Mesenchymal stem cell (in vitro differentiated cells and primary cell): ENCODE measurements at regions not wholly inside any gene's neighbourhood (a gene's known extent, or its start where the extent isn't known, plus 50 kb on each side); places are given as distances from the start of the nearest gene placed in this dataset.

ENCODE experiments used
- DNase-seq: peaks from one replicate; pipeline ENCODE4 v3.0.0-alpha.2; 2013
- H2AFZ ChIP-seq: one replicate; pipeline ENCODE4 v1.6.1; 2013; ENCODE audit warnings: low read depth, mild to moderate bottlenecking, control low read depth, inconsistent platforms, low read length, moderate library complexity
- H2AK5ac ChIP-seq: 2 replicates; pipeline ENCODE4 v1.6.1; 2013; ENCODE audit warnings: low read length, moderate library complexity, mild to moderate bottlenecking, inconsistent platforms; ENCODE audit not compliant: severe bottlenecking
- H2BK120ac ChIP-seq: one replicate; pipeline ENCODE4 v1.6.1; 2013; ENCODE audit warnings: low read depth, mild to moderate bottlenecking, inconsistent platforms, low read length, moderate library complexity
- H2BK12ac ChIP-seq, 2 experiments: one replicate each; pipeline ENCODE4 v1.6.1; 2013; ENCODE audit warnings: inconsistent platforms in 2 of 2, low read length in 2 of 2, mild to moderate bottlenecking in 2 of 2, moderate library complexity in 2 of 2, control low read depth in 1 of 2
- H2BK15ac ChIP-seq: one replicate; pipeline ENCODE4 v1.6.1; 2013; ENCODE audit warnings: mild to moderate bottlenecking, low read depth, inconsistent platforms; ENCODE audit not compliant: poor library complexity, severe bottlenecking
- H2BK5ac ChIP-seq: 2 replicates; pipeline ENCODE4 v1.6.1; 2013; ENCODE audit warnings: low read depth, mild to moderate bottlenecking, low read length, control low read depth, inconsistent platforms; ENCODE audit not compliant: poor library complexity, severe bottlenecking
- H3K14ac ChIP-seq, 2 experiments: one replicate each; pipeline ENCODE4 v1.6.1; 2013; ENCODE audit warnings: inconsistent platforms in 2 of 2, low read length in 2 of 2, control low read depth in 1 of 2, mild to moderate bottlenecking in 1 of 2, moderate library complexity in 1 of 2
- H3K18ac ChIP-seq, 2 experiments: one replicate each; pipeline ENCODE4 v1.6.1; 2013; ENCODE audit warnings: inconsistent platforms in 2 of 2, low read length in 2 of 2, control low read depth in 1 of 2, low read depth in 1 of 2, mild to moderate bottlenecking in 1 of 2
- H3K23ac ChIP-seq, 2 experiments: one replicate each; pipeline ENCODE4 v1.6.1; 2013; ENCODE audit warnings: inconsistent platforms in 2 of 2, low read length in 2 of 2, mild to moderate bottlenecking in 2 of 2, moderate library complexity in 2 of 2, control low read depth in 1 of 2
- H3K27ac ChIP-seq: 2 replicates; pipeline ENCODE4 v1.5.1; 2013; ENCODE audit warnings: mild to moderate bottlenecking, moderate library complexity, low read length, control low read depth, inconsistent platforms; ENCODE audit not compliant: poor library complexity, severe bottlenecking
- H3K27me3 ChIP-seq, 2 experiments: 2 replicates each; pipeline versions ENCODE4 v1.6.1 to v1.7.0; 2013; ENCODE audit warnings: low read length in 2 of 2, mild to moderate bottlenecking in 2 of 2, moderate library complexity in 2 of 2, control low read depth in 1 of 2, inconsistent platforms in 1 of 2; ENCODE audit not compliant: control insufficient read depth in 1 of 2, insufficient read depth in 1 of 2
- H3K36me3 ChIP-seq, 2 experiments: 2 replicates each; pipeline versions ENCODE4 v1.6.1 to v1.7.0; 2013; ENCODE audit warnings: low read length in 2 of 2, control low read depth in 1 of 2, inconsistent platforms in 1 of 2, low read depth in 1 of 2, mild to moderate bottlenecking in 1 of 2; ENCODE audit not compliant: insufficient read depth in 2 of 2, control insufficient read depth in 1 of 2
- H3K4ac ChIP-seq, 2 experiments: one replicate each; pipeline ENCODE4 v1.6.1; 2013; ENCODE audit warnings: inconsistent platforms in 2 of 2, low read length in 2 of 2, mild to moderate bottlenecking in 2 of 2, moderate library complexity in 2 of 2, control low read depth in 1 of 2, low read depth in 1 of 2
- H3K4me1 ChIP-seq: 2 replicates; pipeline ENCODE4 v1.6.1; 2013; ENCODE audit warnings: low read depth, low read length, control low read depth; ENCODE audit not compliant: control insufficient read depth, insufficient read depth
- H3K4me2 ChIP-seq: 2 replicates; pipeline ENCODE4 v1.6.1; 2013; ENCODE audit warnings: low read length, mild to moderate bottlenecking, inconsistent platforms; ENCODE audit not compliant: poor library complexity, severe bottlenecking
- H3K4me3 ChIP-seq, 2 experiments: 2 replicates each; pipeline versions ENCODE4 v1.5.1 to v1.7.0; 2013; ENCODE audit warnings: low read length in 2 of 2, mild to moderate bottlenecking in 2 of 2, control low read depth in 1 of 2, low read depth in 1 of 2; ENCODE audit not compliant: insufficient read depth in 1 of 2
- H3K79me1 ChIP-seq: replicated peaks from 2 replicates; pipeline ENCODE4 v1.6.1; 2013; ENCODE audit warnings: mild to moderate bottlenecking, control low read depth, low read length, inconsistent platforms; ENCODE audit not compliant: poor library complexity, severe bottlenecking
- H3K9ac ChIP-seq: 2 replicates; pipeline ENCODE4 v1.7.0; 2013; ENCODE audit warnings: mild to moderate bottlenecking, low read length, moderate library complexity
- H3K9me3 ChIP-seq: 2 replicates; pipeline ENCODE4 v1.7.0; 2013; ENCODE audit warnings: mild to moderate bottlenecking, low read length; ENCODE audit not compliant: control insufficient read depth
- H4K8ac ChIP-seq: one replicate; pipeline ENCODE4 v1.6.1; 2013; ENCODE audit warnings: inconsistent platforms, mild to moderate bottlenecking, low read length, moderate library complexity
- H4K91ac ChIP-seq: one replicate; pipeline ENCODE4 v1.6.1; 2013; ENCODE audit warnings: mild to moderate bottlenecking, low read length, inconsistent platforms
- WGBS: methylation state at CpG from one replicate; pipeline ENCODE4 v1.1.7; 2013; ENCODE audit warnings: mixed read lengths; 5-methylcytosine and 5-hydroxymethylcytosine counted together

GRCh38 chr6:122302067-122302466 lies 97.4 kb upstream of the HSF2 start:
- no peak overlapping the region for H2AFZ ChIP-seq
- no peak overlapping the region for H2BK15ac ChIP-seq
- no peak overlapping the region for H2BK12ac ChIP-seq
- no peak overlapping the region for H2AK5ac ChIP-seq
- H3K18ac ChIP-seq: no peak overlapping the region
- no peak overlapping the region for H2BK5ac ChIP-seq
- no peaks in the 10 kb centered on the region for H3K27me3 ChIP-seq
- no peak overlapping the region for H3K14ac ChIP-seq
- H3K27ac ChIP-seq: no peak overlapping the region
- DNase-seq: no peak
- no peaks in the 10 kb centered on the region for H3K4me1 ChIP-seq
- H3K79me1 ChIP-seq: no peaks in the 10 kb centered on the region
- H4K91ac ChIP-seq: no peak overlapping the region
- no peak overlapping the region for H3K4me2 ChIP-seq
- no peaks in the 10 kb centered on the region for H3K36me3 ChIP-seq
- WGBS: 97% methylated on average over 2 of the region's 2 CpGs
- no peak overlapping the region for H3K9ac ChIP-seq
- H3K4ac ChIP-seq: no peak overlapping the region
- no peak overlapping the region for H3K4me3 ChIP-seq
- H4K8ac ChIP-seq: no peak overlapping the region
- no peak overlapping the region for H2BK120ac ChIP-seq
- H3K9me3 ChIP-seq: peaks cover 3% of the 10 kb centered on the region
- no peak overlapping the region for H3K23ac ChIP-seq

- Histone ChIP-seq H2BK120ac (no peak overlapping the region), H3K14ac (no peak overlapping the region)
Measured at GRCh38 chr6:122307577-122307976, 91.9 kb upstream of the HSF2 start.

GRCh38 chr6:122308074-122308473 lies 91.4 kb upstream of the HSF2 start:
- no peak for DNase-seq
- peaks cover 17% of the 10 kb centered on the region for H3K9me3 ChIP-seq
- H3K18ac ChIP-seq: no peak overlapping the region
- H2BK120ac ChIP-seq: no peak overlapping the region
- no peaks in the 10 kb centered on the region for H3K79me1 ChIP-seq
- no peaks in the 10 kb centered on the region for H3K36me3 ChIP-seq
- no peak overlapping the region for H3K14ac ChIP-seq
- no peak overlapping the region for H2BK12ac ChIP-seq
- no peak overlapping the region for H4K91ac ChIP-seq
- H3K27me3 ChIP-seq: peaks cover 0 to 5% of the 10 kb centered on the region in 2 experiments
- H3K9ac ChIP-seq: no peak overlapping the region
- H2BK5ac ChIP-seq: no peak overlapping the region
- H4K8ac ChIP-seq: no peak overlapping the region
- no peak overlapping the region for H3K23ac ChIP-seq
- no peak overlapping the region for H2BK15ac ChIP-seq
- WGBS: 94% methylated on average over 3 of the region's 4 CpGs
- no peak overlapping the region for H3K27ac ChIP-seq
- H2AK5ac ChIP-seq: no peak overlapping the region
- no peak overlapping the region for H3K4ac ChIP-seq
- H3K4me1 ChIP-seq: no peaks in the 10 kb centered on the region
- no peak overlapping the region for H3K4me3 ChIP-seq
- H2AFZ ChIP-seq: no peak overlapping the region
- H3K4me2 ChIP-seq: no peak overlapping the region

More at GRCh38 chr6:122307577-122307976, 91.9 kb upstream of the HSF2 start:
- no peak overlapping the region for H4K91ac ChIP-seq
- no peak overlapping the region for H2BK5ac ChIP-seq
- no peak overlapping the region for H3K27ac ChIP-seq
- no peak overlapping the region for H2AFZ ChIP-seq
- H3K79me1 ChIP-seq: no peaks in the 10 kb centered on the region
- H3K27me3 ChIP-seq: peaks cover 0 to 5% of the 10 kb centered on the region in 2 experiments
- H3K9ac ChIP-seq: no peak overlapping the region
- H3K9me3 ChIP-seq: peaks cover 17% of the 10 kb centered on the region
- no peak overlapping the region for H2BK12ac ChIP-seq
- no peaks in the 10 kb centered on the region for H3K36me3 ChIP-seq
- no peak overlapping the region for H2AK5ac ChIP-seq
- 72% methylated on average over 3 of the region's 3 CpGs for WGBS
- H2BK15ac ChIP-seq: no peak overlapping the region
- no peak overlapping the region for H3K4me3 ChIP-seq
- H3K4ac ChIP-seq: no peak overlapping the region
- no peak overlapping the region for H4K8ac ChIP-seq
- no peak overlapping the region for H3K4me2 ChIP-seq
- no peak overlapping the region for H3K23ac ChIP-seq
- no peaks in the 10 kb centered on the region for H3K4me1 ChIP-seq
- no peak overlapping the region for H3K18ac ChIP-seq
- DNase-seq: no peak

- 60% methylated on average over 1 of the region's 1 CpG for WGBS
Measured at GRCh38 chr6:122315842-122316241, 83.6 kb upstream of the HSF2 start.

More at GRCh38 chr6:122315842-122316241, 83.6 kb upstream of the HSF2 start:
- H3K23ac ChIP-seq: no peak overlapping the region
- H4K91ac ChIP-seq: no peak overlapping the region
- no peaks in the 10 kb centered on the region for H3K36me3 ChIP-seq
- H3K4me1 ChIP-seq: no peaks in the 10 kb centered on the region
- no peaks in the 10 kb centered on the region for H3K79me1 ChIP-seq
- no peak overlapping the region for H4K8ac ChIP-seq
- H3K27me3 ChIP-seq: no peaks in the 10 kb centered on the region
- H2AFZ ChIP-seq: no peak overlapping the region
- H3K14ac ChIP-seq: no peak overlapping the region
- no peak overlapping the region for H3K4me2 ChIP-seq
- H2BK15ac ChIP-seq: no peak overlapping the region
- H2AK5ac ChIP-seq: no peak overlapping the region
- H2BK5ac ChIP-seq: no peak overlapping the region
- H3K4me3 ChIP-seq: no peak overlapping the region
- H3K9ac ChIP-seq: no peak overlapping the region
- H2BK120ac ChIP-seq: no peak overlapping the region
- H3K18ac ChIP-seq: no peak overlapping the region
- H2BK12ac ChIP-seq: no peak overlapping the region
- H3K27ac ChIP-seq: no peak overlapping the region
- H3K4ac ChIP-seq: no peak overlapping the region
- DNase-seq: no peak
- H3K9me3 ChIP-seq: peaks cover 22% of the 10 kb centered on the region
